ENCODE measurements at regions not wholly inside any gene's neighbourhood (a gene's known extent, or its start where the extent isn't known, plus 50 kb on each side); places are given as distances from the start of the nearest gene placed in this dataset.

GRCh38 chr6:168244961-168245551 lies 74.5 kb downstream of the DACT2 start:
- TF ChIP-seq, protein P1, sequence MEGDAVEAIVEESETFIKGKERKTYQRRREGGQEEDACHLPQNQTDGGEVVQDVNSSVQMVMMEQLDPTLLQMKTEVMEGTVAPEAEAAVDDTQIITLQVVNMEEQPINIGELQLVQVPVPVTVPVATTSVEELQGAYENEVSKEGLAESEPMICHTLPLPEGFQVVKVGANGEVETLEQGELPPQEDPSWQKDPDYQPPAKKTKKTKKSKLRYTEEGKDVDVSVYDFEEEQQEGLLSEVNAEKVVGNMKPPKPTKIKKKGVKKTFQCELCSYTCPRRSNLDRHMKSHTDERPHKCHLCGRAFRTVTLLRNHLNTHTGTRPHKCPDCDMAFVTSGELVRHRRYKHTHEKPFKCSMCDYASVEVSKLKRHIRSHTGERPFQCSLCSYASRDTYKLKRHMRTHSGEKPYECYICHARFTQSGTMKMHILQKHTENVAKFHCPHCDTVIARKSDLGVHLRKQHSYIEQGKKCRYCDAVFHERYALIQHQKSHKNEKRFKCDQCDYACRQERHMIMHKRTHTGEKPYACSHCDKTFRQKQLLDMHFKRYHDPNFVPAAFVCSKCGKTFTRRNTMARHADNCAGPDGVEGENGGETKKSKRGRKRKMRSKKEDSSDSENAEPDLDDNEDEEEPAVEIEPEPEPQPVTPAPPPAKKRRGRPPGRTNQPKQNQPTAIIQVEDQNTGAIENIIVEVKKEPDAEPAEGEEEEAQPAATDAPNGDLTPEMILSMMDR (IDR thresholded peaks at IDR 0.05): no peak
- TF ChIP-seq POLR2A (IDR thresholded peaks at IDR 0.05): no peak
